Breast epithelium (tissue), 4 donors: ENCODE measurements at regions not wholly inside any gene's neighbourhood (a gene's known extent, or its start where the extent isn't known, plus 50 kb on each side); places are given as distances from the start of the nearest gene placed in this dataset.
A peak's percentile ranks its signal among the peaks of the same experiment; 100 is the strongest.

Experiments
- DNase-seq, 2 donors: peaks; one replicate each; pipeline ENCODE4 v3.0.0-alpha.2; 2019; ENCODE audit warnings: low spot score in 2 of 2
- H3K27ac ChIP-seq, 2 donors: fragments of 200-600 bp; sonication (generic) in 1 of 2; one replicate each; pipeline ENCODE4 v1.5.1; 2016 to 2019; ENCODE audit warnings: mild to moderate bottlenecking in 1 of 2
- H3K27me3 ChIP-seq, 2 donors: fragments of 200-600 bp; sonication (generic) in 1 of 2; one replicate each; pipeline versions ENCODE4 v1.5.1 to v1.6.0; 2017 to 2019; ENCODE audit warnings: control low read depth in 1 of 2, mild to moderate bottlenecking in 1 of 2
- H3K36me3 ChIP-seq: fragments of 200-600 bp; one replicate; pipeline ENCODE4 v1.5.1; 2019
- H3K4me1 ChIP-seq, 2 donors: fragments of 200-600 bp; sonication (generic); one replicate each; pipeline ENCODE4 v1.5.1; 2016 to 2019; ENCODE audit warnings: control low read depth in 1 of 2
- H3K4me3 ChIP-seq, 3 donors: fragments of 200-600 bp; sonication (generic); 1 replicate in 2 of 3; 2 replicates in 1 of 3; pipeline ENCODE4 v1.5.1; 2016 to 2019; ENCODE audit warnings: mild to moderate bottlenecking in 3 of 3, moderate library complexity in 2 of 3
- H3K9me3 ChIP-seq, 2 donors: fragments of 200-600 bp; sonication (generic) in 1 of 2; one replicate each; pipeline ENCODE4 v1.5.1; 2016 to 2019; ENCODE audit warnings: control low read depth in 1 of 2
- POLR2A ChIP-seq: fragments of 450-650 bp; IDR thresholded peaks from one replicate; pipeline ENCODE4 v1.6.1; 2016; ENCODE audit warnings: antibody characterized with exemption, mild to moderate bottlenecking, moderate library complexity
- POLR2AphosphoS5 ChIP-seq, 3 donors: sonication (generic); formaldehyde crosslinking; IDR thresholded peaks; one replicate each; pipeline ENCODE4 v1.6.1; 2017; ENCODE audit warnings: antibody characterized with exemption in 3 of 3
- intact Hi-C: fragments of 100-400 bp; cut with DNase I; formaldehyde crosslinking; loops from one replicate; pipeline ENCODE4 v1.15.1; 2023; ENCODE audit warnings: low total_unique reads
- TF ChIP-seq, protein P1 (sequence below), 3 donors: fragments of 450-650 bp; IDR thresholded peaks; one replicate each; pipeline ENCODE4 v1.5.1; 2016 to 2017; ENCODE audit warnings: antibody characterized with exemption in 3 of 3, mild to moderate bottlenecking in 3 of 3, moderate library complexity in 3 of 3

- peak overlapping the region in 1 of 3 donors; percentile 3 for H3K4me3 ChIP-seq
- no peaks in the 10 kb centered on the region for H3K4me1 ChIP-seq
- intact Hi-C loops, result no loop called here
- peak overlapping the region in 1 of 2 donors; percentile 21 for H3K27ac ChIP-seq
- H3K36me3 ChIP-seq, result no peaks in the 10 kb centered on the region
- H3K9me3 ChIP-seq, result no peaks in the 10 kb centered on the region
- no peak for DNase-seq
- no peak for TF ChIP-seq POLR2A
- TF ChIP-seq, protein P1, sequence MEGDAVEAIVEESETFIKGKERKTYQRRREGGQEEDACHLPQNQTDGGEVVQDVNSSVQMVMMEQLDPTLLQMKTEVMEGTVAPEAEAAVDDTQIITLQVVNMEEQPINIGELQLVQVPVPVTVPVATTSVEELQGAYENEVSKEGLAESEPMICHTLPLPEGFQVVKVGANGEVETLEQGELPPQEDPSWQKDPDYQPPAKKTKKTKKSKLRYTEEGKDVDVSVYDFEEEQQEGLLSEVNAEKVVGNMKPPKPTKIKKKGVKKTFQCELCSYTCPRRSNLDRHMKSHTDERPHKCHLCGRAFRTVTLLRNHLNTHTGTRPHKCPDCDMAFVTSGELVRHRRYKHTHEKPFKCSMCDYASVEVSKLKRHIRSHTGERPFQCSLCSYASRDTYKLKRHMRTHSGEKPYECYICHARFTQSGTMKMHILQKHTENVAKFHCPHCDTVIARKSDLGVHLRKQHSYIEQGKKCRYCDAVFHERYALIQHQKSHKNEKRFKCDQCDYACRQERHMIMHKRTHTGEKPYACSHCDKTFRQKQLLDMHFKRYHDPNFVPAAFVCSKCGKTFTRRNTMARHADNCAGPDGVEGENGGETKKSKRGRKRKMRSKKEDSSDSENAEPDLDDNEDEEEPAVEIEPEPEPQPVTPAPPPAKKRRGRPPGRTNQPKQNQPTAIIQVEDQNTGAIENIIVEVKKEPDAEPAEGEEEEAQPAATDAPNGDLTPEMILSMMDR (IDR thresholded peaks at IDR 0.05), result no peak
- no peak for TF ChIP-seq POLR2AphosphoS5 (IDR thresholded peaks at IDR 0.05)
- peaks cover 0 to 17% of the 10 kb centered on the region in 2 donors for H3K27me3 ChIP-seq
Observed at GRCh38 chr12:131609762-131610161, 101.1 kb upstream of the SFSWAP start.

GRCh38 chr12:131610181-131610580, 100.7 kb upstream of the SFSWAP start:
- no peaks in the 10 kb centered on the region for H3K9me3 ChIP-seq
- no peak overlapping the region for H3K27ac ChIP-seq
- H3K4me1 ChIP-seq, result no peaks in the 10 kb centered on the region
- TF ChIP-seq POLR2AphosphoS5 (IDR thresholded peaks at IDR 0.05) (no peak), POLR2A (no peak)
- TF ChIP-seq, protein P1 (IDR thresholded peaks at IDR 0.05), result no peak
- no peaks in the 10 kb centered on the region for H3K36me3 ChIP-seq
- peaks cover 0 to 17% of the 10 kb centered on the region in 2 donors for H3K27me3 ChIP-seq
- no peak for DNase-seq
- intact Hi-C loops, result no loop called here
- no peak overlapping the region for H3K4me3 ChIP-seq

DNA sequence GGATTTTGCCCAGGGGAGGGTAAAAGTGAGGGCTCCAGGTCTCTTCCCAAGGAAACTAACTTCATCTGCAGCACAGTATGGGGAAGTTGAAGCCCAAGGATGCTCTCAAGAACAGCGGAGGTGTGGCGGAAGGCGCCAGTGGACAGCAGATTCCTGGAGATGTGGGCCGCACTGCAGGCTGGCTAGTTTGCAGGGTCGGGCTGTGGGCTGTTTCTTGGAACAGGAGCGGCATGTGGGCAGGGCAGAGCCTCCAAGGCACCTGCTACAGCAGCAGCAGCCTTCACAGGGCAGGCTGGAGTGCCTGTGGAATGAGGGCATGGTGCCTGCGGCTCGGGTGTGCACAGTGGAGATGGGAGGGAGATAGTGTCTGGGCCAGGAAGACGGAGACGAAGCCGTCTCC, 100.0 kb upstream of the SFSWAP start:
- H3K27ac ChIP-seq, result no peak overlapping the region
- peaks cover 0 to 17% of the 10 kb centered on the region in 2 donors for H3K27me3 ChIP-seq
- DNase-seq, result no peak
- no peaks in the 10 kb centered on the region for H3K4me1 ChIP-seq
- H3K4me3 ChIP-seq, result no peak overlapping the region
- intact Hi-C loops, result no loop called here
- no peaks in the 10 kb centered on the region for H3K9me3 ChIP-seq
- TF ChIP-seq POLR2AphosphoS5 (IDR thresholded peaks at IDR 0.05) (no peak), POLR2A (no peak)
- TF ChIP-seq, protein P1 (IDR thresholded peaks at IDR 0.05), result no peak
- no peaks in the 10 kb centered on the region for H3K36me3 ChIP-seq

DNA sequence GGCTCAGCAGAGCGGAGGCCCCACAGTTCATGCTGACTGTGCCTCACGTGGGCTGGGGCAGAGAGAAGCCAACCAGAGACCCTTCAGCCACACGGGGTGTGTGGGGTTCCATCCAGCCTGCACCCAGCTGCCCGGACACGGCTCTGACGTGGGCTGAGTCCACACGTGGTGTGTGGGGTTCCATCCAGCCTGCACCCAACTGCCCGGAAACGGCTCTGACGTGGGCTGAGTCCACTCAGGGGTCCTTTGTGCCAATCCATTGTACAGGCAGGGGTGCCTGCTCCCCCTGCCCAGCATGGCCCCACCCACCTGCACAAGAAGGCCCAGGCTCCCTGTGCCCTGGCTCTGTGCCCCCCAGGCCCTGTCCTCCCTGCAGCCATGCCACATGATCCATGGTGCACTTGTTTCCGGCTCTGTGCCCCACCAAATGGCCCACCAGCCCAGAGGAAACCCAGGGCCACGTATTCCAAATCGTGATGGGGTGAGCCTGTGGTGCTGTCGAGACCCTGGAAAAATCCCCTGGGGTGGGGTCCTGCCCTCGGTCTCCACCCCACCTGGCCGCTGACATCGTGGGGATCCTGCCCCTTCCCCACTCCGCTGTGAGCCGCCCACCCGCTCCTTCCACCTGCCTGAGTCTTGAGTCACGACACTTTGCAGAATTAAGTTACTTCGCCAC, 99.3 kb upstream of the SFSWAP start:
- Histone ChIP-seq H3K27ac (no peak overlapping the region), H3K4me1 (no peaks in the 10 kb centered on the region), H3K36me3 (no peaks in the 10 kb centered on the region), H3K4me3 (no peak overlapping the region), H3K9me3 (no peaks in the 10 kb centered on the region), H3K27me3 (peaks cover 0 to 17% of the 10 kb centered on the region in 2 donors)
- DNase-seq, result no peak
- intact Hi-C loops, result no loop called here
- TF ChIP-seq POLR2AphosphoS5 (IDR thresholded peaks at IDR 0.05) (no peak), POLR2A (no peak)
- TF ChIP-seq, protein P1 (IDR thresholded peaks at IDR 0.05), result no peak

- no peaks in the 10 kb centered on the region for H3K4me1 ChIP-seq
- H3K9me3 ChIP-seq, result no peaks in the 10 kb centered on the region
- TF ChIP-seq, protein P1 (IDR thresholded peaks at IDR 0.05), result no peak
- TF ChIP-seq POLR2AphosphoS5 (IDR thresholded peaks at IDR 0.05) (no peak), POLR2A (no peak)
- H3K36me3 ChIP-seq, result no peaks in the 10 kb centered on the region
- H3K4me3 ChIP-seq, result no peak overlapping the region
- H3K27me3 ChIP-seq, result peaks cover 0 to 20% of the 10 kb centered on the region in 2 donors
- H3K27ac ChIP-seq, result no peak overlapping the region
- DNase-seq, result no peak
- intact Hi-C loops, result no loop called here
Observed at GRCh38 chr12:131612092-131612755, 98.7 kb upstream of the SFSWAP start.
